ENCODE measurements at regions not wholly inside any gene's neighbourhood (a gene's known extent, or its start where the extent isn't known, plus 50 kb on each side); places are given as distances from the start of the nearest gene placed in this dataset.

GRCh38 chr14:22509036-22509709, 79.9 kb downstream of the DAD1 start:
- no peak for DNase-seq
- Histone ChIP-seq H3K9me3 (no peaks in the 10 kb centered on the region), H3K27me3 (no peaks in the 10 kb centered on the region), H3K36me3 (no peaks in the 10 kb centered on the region), H3K27ac (no peak overlapping the region), H3K4me3 (no peak overlapping the region), H3K4me1 (peaks cover 3 to 5% of the 10 kb centered on the region in 2 donors)
- TF ChIP-seq CTCF (IDR thresholded peaks at IDR 0.05), result no peak
- no peak for ATAC-seq
- intact Hi-C loops (cut with DNase I), result no loop called here

- no peaks in the 10 kb centered on the region for H3K9me3 ChIP-seq
- ATAC-seq (no peak), DNase-seq (no peak)
- H3K4me1 ChIP-seq, result peaks cover 3 to 5% of the 10 kb centered on the region in 2 donors
- H3K27ac ChIP-seq, result no peak overlapping the region
- TF ChIP-seq CTCF (IDR thresholded peaks at IDR 0.05), result no peak
- no peak overlapping the region for H3K4me3 ChIP-seq
- H3K36me3 ChIP-seq, result no peaks in the 10 kb centered on the region
- intact Hi-C loops (cut with DNase I), result no loop called here
- no peaks in the 10 kb centered on the region for H3K27me3 ChIP-seq
These were observed 80.4 kb downstream of the DAD1 start for GRCh38 chr14:22508662-22509035.

- Histone ChIP-seq H3K9me3 (no peaks in the 10 kb centered on the region), H3K27ac (no peak overlapping the region), H3K4me3 (no peak overlapping the region), H3K36me3 (no peaks in the 10 kb centered on the region), H3K27me3 (no peaks in the 10 kb centered on the region), H3K4me1 (peaks cover 0 to 5% of the 10 kb centered on the region in 2 donors)
- ATAC-seq (no peak), DNase-seq (no peak)
- TF ChIP-seq CTCF (IDR thresholded peaks at IDR 0.05), result no peak
- intact Hi-C loops (cut with DNase I), result no loop called here
These were observed 80.9 kb downstream of the DAD1 start for GRCh38 chr14:22508150-22508457.

- Histone ChIP-seq H3K36me3 (no peaks in the 10 kb centered on the region), H3K9me3 (no peaks in the 10 kb centered on the region), H3K27ac (no peak overlapping the region), H3K27me3 (no peaks in the 10 kb centered on the region), H3K4me3 (no peak overlapping the region), H3K4me1 (no peaks in the 10 kb centered on the region)
- TF ChIP-seq CTCF (IDR thresholded peaks at IDR 0.05), result no peak
- DNase-seq (no peak), ATAC-seq (no peak)
- intact Hi-C loops (cut with DNase I), result no loop called here
These were observed 82.2 kb downstream of the DAD1 start for GRCh38 chr14:22506778-22507351.

- DNase-seq (no peak), ATAC-seq (no peak)
- no peaks in the 10 kb centered on the region for H3K4me1 ChIP-seq
- H3K9me3 ChIP-seq, result no peaks in the 10 kb centered on the region
- H3K4me3 ChIP-seq, result no peak overlapping the region
- intact Hi-C loops (cut with DNase I), result no loop called here
- H3K27me3 ChIP-seq, result no peaks in the 10 kb centered on the region
- no peaks in the 10 kb centered on the region for H3K36me3 ChIP-seq
- H3K27ac ChIP-seq, result no peak overlapping the region
- no peak for TF ChIP-seq CTCF (IDR thresholded peaks at IDR 0.05)
These were observed 82.7 kb downstream of the DAD1 start for GRCh38 chr14:22506378-22506710.

All from left lung (tissue), 4 donors.